Ovary (tissue), 3 donors: ENCODE measurements at regions not wholly inside any gene's neighbourhood (a gene's known extent, or its start where the extent isn't known, plus 50 kb on each side); places are given as distances from the start of the nearest gene placed in this dataset.

Source experiments
- POLR2A ChIP-seq: fragments of 450-650 bp; IDR thresholded peaks from one replicate; pipeline ENCODE4 v1.6.1; 2017; ENCODE audit warnings: antibody characterized with exemption, mild to moderate bottlenecking, moderate library complexity
- TF ChIP-seq, protein P1 (sequence below), 3 donors: fragments of 450-650 bp in 2 of 3; fragments of 200-600 bp in 1 of 3; IDR thresholded peaks; one replicate each; pipeline versions ENCODE4 v1.5.1 to v1.8.0; 2016 to 2022; ENCODE audit warnings: antibody characterized with exemption in 3 of 3, mild to moderate bottlenecking in 1 of 3
- donor health status: DM: no; HTN: no; CAD: no.

DNA sequence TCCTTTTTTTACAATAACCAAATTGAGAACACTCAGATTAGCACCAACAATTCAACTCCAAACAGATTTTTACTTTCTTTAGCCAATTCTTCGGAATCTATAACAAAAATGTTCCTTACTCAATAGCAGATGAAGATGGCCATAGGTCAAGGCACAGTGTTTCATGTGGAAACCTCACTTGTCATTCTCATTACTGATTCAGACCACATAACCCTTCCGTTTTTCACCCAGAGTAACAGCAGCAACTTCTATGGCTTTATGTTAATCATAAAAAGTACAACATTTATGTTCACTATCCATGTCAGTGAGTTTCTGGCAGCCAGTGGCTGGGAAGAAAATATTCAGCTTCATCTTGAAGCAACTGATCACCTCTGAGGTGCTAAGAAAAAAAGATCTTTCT, 358.3 kb upstream of the TECRL start:
- TF ChIP-seq POLR2A: no peak
- TF ChIP-seq, protein P1, sequence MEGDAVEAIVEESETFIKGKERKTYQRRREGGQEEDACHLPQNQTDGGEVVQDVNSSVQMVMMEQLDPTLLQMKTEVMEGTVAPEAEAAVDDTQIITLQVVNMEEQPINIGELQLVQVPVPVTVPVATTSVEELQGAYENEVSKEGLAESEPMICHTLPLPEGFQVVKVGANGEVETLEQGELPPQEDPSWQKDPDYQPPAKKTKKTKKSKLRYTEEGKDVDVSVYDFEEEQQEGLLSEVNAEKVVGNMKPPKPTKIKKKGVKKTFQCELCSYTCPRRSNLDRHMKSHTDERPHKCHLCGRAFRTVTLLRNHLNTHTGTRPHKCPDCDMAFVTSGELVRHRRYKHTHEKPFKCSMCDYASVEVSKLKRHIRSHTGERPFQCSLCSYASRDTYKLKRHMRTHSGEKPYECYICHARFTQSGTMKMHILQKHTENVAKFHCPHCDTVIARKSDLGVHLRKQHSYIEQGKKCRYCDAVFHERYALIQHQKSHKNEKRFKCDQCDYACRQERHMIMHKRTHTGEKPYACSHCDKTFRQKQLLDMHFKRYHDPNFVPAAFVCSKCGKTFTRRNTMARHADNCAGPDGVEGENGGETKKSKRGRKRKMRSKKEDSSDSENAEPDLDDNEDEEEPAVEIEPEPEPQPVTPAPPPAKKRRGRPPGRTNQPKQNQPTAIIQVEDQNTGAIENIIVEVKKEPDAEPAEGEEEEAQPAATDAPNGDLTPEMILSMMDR (IDR thresholded peaks at IDR 0.05): no peak
